Mesenchymal stem cell (in vitro differentiated cells and primary cell): ENCODE measurements at regions not wholly inside any gene's neighbourhood (a gene's known extent, or its start where the extent isn't known, plus 50 kb on each side); places are given as distances from the start of the nearest gene placed in this dataset.

Experiments
- DNase-seq: peaks from one replicate; pipeline ENCODE4 v3.0.0-alpha.2; 2013
- H2AFZ ChIP-seq: one replicate; pipeline ENCODE4 v1.6.1; 2013; ENCODE audit warnings: low read depth, mild to moderate bottlenecking, control low read depth, inconsistent platforms, low read length, moderate library complexity
- H2AK5ac ChIP-seq: 2 replicates; pipeline ENCODE4 v1.6.1; 2013; ENCODE audit warnings: low read length, moderate library complexity, mild to moderate bottlenecking, inconsistent platforms; ENCODE audit not compliant: severe bottlenecking
- H2BK120ac ChIP-seq: one replicate; pipeline ENCODE4 v1.6.1; 2013; ENCODE audit warnings: low read depth, mild to moderate bottlenecking, inconsistent platforms, low read length, moderate library complexity
- H2BK12ac ChIP-seq, 2 experiments: one replicate each; pipeline ENCODE4 v1.6.1; 2013; ENCODE audit warnings: inconsistent platforms in 2 of 2, low read length in 2 of 2, mild to moderate bottlenecking in 2 of 2, moderate library complexity in 2 of 2, control low read depth in 1 of 2
- H2BK15ac ChIP-seq: one replicate; pipeline ENCODE4 v1.6.1; 2013; ENCODE audit warnings: mild to moderate bottlenecking, low read depth, inconsistent platforms; ENCODE audit not compliant: poor library complexity, severe bottlenecking
- H2BK5ac ChIP-seq: 2 replicates; pipeline ENCODE4 v1.6.1; 2013; ENCODE audit warnings: low read depth, mild to moderate bottlenecking, low read length, control low read depth, inconsistent platforms; ENCODE audit not compliant: poor library complexity, severe bottlenecking
- H3K14ac ChIP-seq, 2 experiments: one replicate each; pipeline ENCODE4 v1.6.1; 2013; ENCODE audit warnings: inconsistent platforms in 2 of 2, low read length in 2 of 2, control low read depth in 1 of 2, mild to moderate bottlenecking in 1 of 2, moderate library complexity in 1 of 2
- H3K18ac ChIP-seq, 2 experiments: one replicate each; pipeline ENCODE4 v1.6.1; 2013; ENCODE audit warnings: inconsistent platforms in 2 of 2, low read length in 2 of 2, control low read depth in 1 of 2, low read depth in 1 of 2, mild to moderate bottlenecking in 1 of 2
- H3K23ac ChIP-seq, 2 experiments: one replicate each; pipeline ENCODE4 v1.6.1; 2013; ENCODE audit warnings: inconsistent platforms in 2 of 2, low read length in 2 of 2, mild to moderate bottlenecking in 2 of 2, moderate library complexity in 2 of 2, control low read depth in 1 of 2
- H3K27ac ChIP-seq: 2 replicates; pipeline ENCODE4 v1.5.1; 2013; ENCODE audit warnings: mild to moderate bottlenecking, moderate library complexity, low read length, control low read depth, inconsistent platforms; ENCODE audit not compliant: poor library complexity, severe bottlenecking
- H3K27me3 ChIP-seq, 2 experiments: 2 replicates each; pipeline versions ENCODE4 v1.6.1 to v1.7.0; 2013; ENCODE audit warnings: low read length in 2 of 2, mild to moderate bottlenecking in 2 of 2, moderate library complexity in 2 of 2, control low read depth in 1 of 2, inconsistent platforms in 1 of 2; ENCODE audit not compliant: control insufficient read depth in 1 of 2, insufficient read depth in 1 of 2
- H3K36me3 ChIP-seq, 2 experiments: 2 replicates each; pipeline versions ENCODE4 v1.6.1 to v1.7.0; 2013; ENCODE audit warnings: low read length in 2 of 2, control low read depth in 1 of 2, inconsistent platforms in 1 of 2, low read depth in 1 of 2, mild to moderate bottlenecking in 1 of 2; ENCODE audit not compliant: insufficient read depth in 2 of 2, control insufficient read depth in 1 of 2
- H3K4ac ChIP-seq, 2 experiments: one replicate each; pipeline ENCODE4 v1.6.1; 2013; ENCODE audit warnings: inconsistent platforms in 2 of 2, low read length in 2 of 2, mild to moderate bottlenecking in 2 of 2, moderate library complexity in 2 of 2, control low read depth in 1 of 2, low read depth in 1 of 2
- H3K4me1 ChIP-seq: 2 replicates; pipeline ENCODE4 v1.6.1; 2013; ENCODE audit warnings: low read depth, low read length, control low read depth; ENCODE audit not compliant: control insufficient read depth, insufficient read depth
- H3K4me2 ChIP-seq: 2 replicates; pipeline ENCODE4 v1.6.1; 2013; ENCODE audit warnings: low read length, mild to moderate bottlenecking, inconsistent platforms; ENCODE audit not compliant: poor library complexity, severe bottlenecking
- H3K4me3 ChIP-seq, 2 experiments: 2 replicates each; pipeline versions ENCODE4 v1.5.1 to v1.7.0; 2013; ENCODE audit warnings: low read length in 2 of 2, mild to moderate bottlenecking in 2 of 2, control low read depth in 1 of 2, low read depth in 1 of 2; ENCODE audit not compliant: insufficient read depth in 1 of 2
- H3K79me1 ChIP-seq: replicated peaks from 2 replicates; pipeline ENCODE4 v1.6.1; 2013; ENCODE audit warnings: mild to moderate bottlenecking, control low read depth, low read length, inconsistent platforms; ENCODE audit not compliant: poor library complexity, severe bottlenecking
- H3K9ac ChIP-seq: 2 replicates; pipeline ENCODE4 v1.7.0; 2013; ENCODE audit warnings: mild to moderate bottlenecking, low read length, moderate library complexity
- H3K9me3 ChIP-seq: 2 replicates; pipeline ENCODE4 v1.7.0; 2013; ENCODE audit warnings: mild to moderate bottlenecking, low read length; ENCODE audit not compliant: control insufficient read depth
- H4K8ac ChIP-seq: one replicate; pipeline ENCODE4 v1.6.1; 2013; ENCODE audit warnings: inconsistent platforms, mild to moderate bottlenecking, low read length, moderate library complexity
- H4K91ac ChIP-seq: one replicate; pipeline ENCODE4 v1.6.1; 2013; ENCODE audit warnings: mild to moderate bottlenecking, low read length, inconsistent platforms
- WGBS: methylation state at CpG from one replicate; pipeline ENCODE4 v1.1.7; 2013; ENCODE audit warnings: mixed read lengths; 5-methylcytosine and 5-hydroxymethylcytosine counted together

- H3K23ac ChIP-seq: no peak overlapping the region
- H3K18ac ChIP-seq: no peak overlapping the region
- no peak overlapping the region for H3K14ac ChIP-seq
- H3K27me3 ChIP-seq: no peaks in the 10 kb centered on the region
- no peak overlapping the region for H4K8ac ChIP-seq
- H3K4me1 ChIP-seq: no peaks in the 10 kb centered on the region
- H3K4ac ChIP-seq: no peak overlapping the region
- 100% methylated on average over 3 of the region's 3 CpGs for WGBS
- H3K36me3 ChIP-seq: no peaks in the 10 kb centered on the region
- no peak overlapping the region for H2AK5ac ChIP-seq
- no peak overlapping the region for H3K27ac ChIP-seq
- no peak overlapping the region for H3K4me3 ChIP-seq
- no peak for DNase-seq
- H3K9me3 ChIP-seq: no peaks in the 10 kb centered on the region
- no peak overlapping the region for H2BK12ac ChIP-seq
- H2AFZ ChIP-seq: no peak overlapping the region
- no peak overlapping the region for H2BK120ac ChIP-seq
- H4K91ac ChIP-seq: no peak overlapping the region
- no peaks in the 10 kb centered on the region for H3K79me1 ChIP-seq
- H2BK15ac ChIP-seq: no peak overlapping the region
- H3K4me2 ChIP-seq: no peak overlapping the region
- no peak overlapping the region for H2BK5ac ChIP-seq
- no peak overlapping the region for H3K9ac ChIP-seq
Observed at GRCh38 chr7:121578669-121579068, 182.6 kb upstream of the FAM3C start.

DNA sequence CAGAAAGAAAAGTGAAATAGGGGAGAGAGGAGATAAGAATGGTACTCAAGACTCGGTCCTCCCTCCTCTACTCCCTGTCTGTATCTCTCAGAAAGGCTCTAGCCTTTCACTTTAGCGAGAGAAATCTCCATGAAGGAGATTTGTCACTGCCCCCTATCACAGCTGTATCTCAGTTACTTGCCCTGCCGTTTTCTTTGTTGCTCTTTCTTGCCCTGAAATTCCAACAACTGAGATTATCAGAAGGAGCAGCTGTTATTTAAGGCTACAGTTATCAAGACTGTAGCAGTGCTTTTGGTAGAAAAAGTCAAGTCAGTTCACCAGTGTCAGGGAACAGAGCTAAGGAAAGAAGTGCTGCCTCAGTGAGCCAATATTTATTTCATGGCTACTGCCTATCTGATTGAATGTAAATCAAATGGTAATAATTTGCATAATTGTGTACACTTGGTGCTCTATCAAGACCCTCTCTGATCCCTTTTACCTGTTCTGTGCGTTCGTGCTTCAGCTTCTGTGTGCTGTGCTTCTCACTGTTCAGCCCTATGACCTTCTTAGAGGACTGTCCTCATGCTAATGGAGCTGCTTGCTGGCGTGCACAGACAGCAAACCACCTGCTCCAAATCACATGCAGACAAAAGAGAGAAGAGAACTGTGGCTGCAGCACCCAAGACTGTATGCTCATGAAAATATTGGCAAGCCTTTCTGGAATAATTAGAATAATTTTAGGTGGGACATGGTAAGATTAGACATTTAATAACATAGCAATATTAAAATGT, 180.2 kb upstream of the FAM3C start:
- Histone ChIP-seq H4K91ac (no peak overlapping the region), H3K14ac (no peak overlapping the region), H3K4me2 (no peak overlapping the region), H3K4ac (no peak overlapping the region), H2BK120ac (no peak overlapping the region), H3K4me1 (peaks cover 2% of the 10 kb centered on the region), H3K9ac (no peak overlapping the region), H3K36me3 (no peaks in the 10 kb centered on the region), H2BK15ac (no peak overlapping the region), H3K23ac (no peak overlapping the region), H2BK12ac (no peak overlapping the region), H2AFZ (no peak overlapping the region), H3K18ac (no peak overlapping the region), H3K4me3 (no peak overlapping the region), H3K27ac (no peak overlapping the region), H2AK5ac (no peak overlapping the region), H3K79me1 (no peaks in the 10 kb centered on the region), H2BK5ac (no peak overlapping the region), H4K8ac (no peak overlapping the region), H3K27me3 (no peaks in the 10 kb centered on the region), H3K9me3 (no peaks in the 10 kb centered on the region)
- no peak for DNase-seq
- WGBS: 80% methylated on average over 6 of the region's 6 CpGs

- Histone ChIP-seq H3K4ac (no peak overlapping the region), H3K36me3 (no peaks in the 10 kb centered on the region), H2AFZ (no peak overlapping the region), H3K27me3 (no peaks in the 10 kb centered on the region), H3K4me3 (no peak overlapping the region), H3K23ac (no peak overlapping the region), H3K9ac (no peak overlapping the region), H4K8ac (no peak overlapping the region), H3K4me2 (no peak overlapping the region), H3K9me3 (no peaks in the 10 kb centered on the region), H2BK5ac (no peak overlapping the region), H2BK12ac (no peak overlapping the region), H2BK120ac (no peak overlapping the region), H3K14ac (no peak overlapping the region), H2BK15ac (no peak overlapping the region), H3K4me1 (peaks cover 2% of the 10 kb centered on the region), H3K79me1 (no peaks in the 10 kb centered on the region), H2AK5ac (no peak overlapping the region), H3K27ac (no peak overlapping the region), H3K18ac (no peak overlapping the region), H4K91ac (no peak overlapping the region)
- no peak for DNase-seq
- WGBS: no CpG with 5 or more reads among the region's 1 CpG
Observed at GRCh38 chr7:121575194-121575765, 179.2 kb upstream of the FAM3C start.

GRCh38 chr7:121574109-121574508, 178.0 kb upstream of the FAM3C start:
- Histone ChIP-seq H3K4me1 (peaks cover 2% of the 10 kb centered on the region), H3K4me3 (no peak overlapping the region), H2BK5ac (no peak overlapping the region), H4K8ac (no peak overlapping the region), H2BK15ac (no peak overlapping the region), H2AK5ac (no peak overlapping the region), H3K27me3 (no peaks in the 10 kb centered on the region), H3K9ac (no peak overlapping the region), H3K23ac (no peak overlapping the region), H3K36me3 (no peaks in the 10 kb centered on the region), H3K27ac (no peak overlapping the region), H3K79me1 (no peaks in the 10 kb centered on the region), H4K91ac (no peak overlapping the region), H3K4ac (no peak overlapping the region), H3K9me3 (no peaks in the 10 kb centered on the region), H3K18ac (no peak overlapping the region), H2BK12ac (no peak overlapping the region), H2BK120ac (no peak overlapping the region), H3K14ac (no peak overlapping the region), H3K4me2 (no peak overlapping the region), H2AFZ (no peak overlapping the region)
- DNase-seq: no peak
